HG03135 (cell line): ENCODE measurements at regions not wholly inside any gene's neighbourhood (a gene's known extent, or its start where the extent isn't known, plus 50 kb on each side); places are given as distances from the start of the nearest gene placed in this dataset.

Source experiments
- ATAC-seq: cut with Tn5 transposase; IDR thresholded peaks from one replicate; pipeline ENCODE4 v1.9.1; 2021; ENCODE audit warnings: mild to moderate bottlenecking, moderate library complexity; ENCODE audit not compliant: unreplicated experiment

DNA sequence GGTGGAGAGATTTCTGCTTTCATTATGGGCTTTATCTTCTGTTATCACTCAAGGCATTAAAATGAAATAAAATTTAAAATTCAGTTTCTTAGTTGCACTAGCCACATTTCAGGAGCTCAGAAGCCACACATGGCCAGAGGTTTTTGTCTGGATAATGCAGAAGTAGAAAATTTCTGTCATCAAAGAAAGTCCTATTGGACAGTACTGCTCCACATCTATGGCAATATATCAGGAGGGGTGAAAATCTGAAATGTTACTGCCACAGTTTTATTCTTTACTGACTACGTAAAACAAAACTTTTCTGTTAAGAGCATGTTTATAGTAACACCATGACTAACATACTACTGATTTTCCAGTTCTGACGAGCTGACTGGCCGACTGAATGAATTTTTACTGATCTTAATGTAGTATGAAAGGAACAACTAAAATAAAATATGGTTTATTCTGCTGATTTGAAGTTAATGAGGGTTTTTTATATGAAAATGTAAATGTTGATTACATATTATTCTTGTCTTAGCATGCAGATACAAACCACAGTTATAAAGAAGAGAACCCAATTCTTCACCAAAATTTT is 264.0 kb upstream of the HAND2 start:
- no peak for ATAC-seq

DNA sequence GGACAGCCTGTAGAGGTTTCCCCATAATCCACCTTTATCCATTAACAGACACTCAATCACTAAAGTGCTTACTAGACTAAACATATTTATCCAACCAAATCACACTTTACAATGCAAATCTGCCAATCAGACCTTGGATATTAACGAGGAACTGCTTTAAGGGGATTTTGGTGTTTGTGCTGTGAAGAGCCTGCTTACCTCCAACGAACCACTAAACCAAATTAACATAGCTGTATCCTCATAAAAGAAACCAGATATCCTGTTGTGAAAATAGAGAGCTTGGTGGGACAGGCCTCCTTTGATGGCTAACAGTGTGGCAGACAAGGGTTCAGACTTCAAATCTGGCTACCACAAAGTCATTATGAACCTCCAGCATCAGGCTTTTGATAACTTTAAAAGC is 252.6 kb upstream of the HAND2 start:
- ATAC-seq: no peak

DNA sequence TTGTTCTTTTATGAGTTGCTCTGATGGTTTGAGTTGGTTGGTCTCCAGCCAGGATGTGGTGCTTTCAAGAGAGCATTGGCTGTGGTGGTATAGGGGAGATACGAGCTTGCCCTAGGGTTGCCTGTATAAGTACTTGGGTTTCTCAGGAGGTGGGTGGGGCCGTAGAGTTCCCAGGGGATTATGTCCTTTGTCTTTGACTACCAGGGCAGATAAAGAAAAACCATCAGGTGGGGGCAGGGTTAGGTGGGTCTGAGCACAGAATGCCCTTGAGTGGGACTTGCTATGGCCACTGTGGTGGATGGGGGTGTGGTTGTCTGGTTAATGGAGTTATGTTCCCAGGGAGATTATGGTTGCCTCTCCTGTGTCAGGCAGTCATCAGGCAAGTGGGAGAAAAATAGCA is 247.9 kb upstream of the HAND2 start:
- ATAC-seq: no peak

DNA sequence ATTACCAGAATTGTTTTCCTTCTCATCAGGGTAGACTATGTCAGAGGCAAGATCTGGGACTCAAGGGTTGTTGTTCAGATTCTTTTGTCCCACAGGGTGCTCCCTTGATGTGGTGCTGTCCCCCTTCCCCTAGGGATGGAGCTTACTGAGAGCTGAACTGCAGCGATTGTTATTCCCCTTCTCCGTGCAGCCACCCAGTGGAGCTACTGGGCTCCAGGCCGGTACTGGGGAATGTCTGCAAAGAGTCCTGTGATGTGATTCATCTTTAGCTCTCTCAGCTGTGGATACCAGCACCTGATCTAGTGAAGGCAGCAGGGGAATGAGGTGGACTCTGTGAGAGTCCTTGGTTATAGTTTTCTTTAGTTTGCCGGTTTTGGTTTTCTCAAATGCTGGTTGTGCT is 247.4 kb upstream of the HAND2 start:
- ATAC-seq: no peak

DNA sequence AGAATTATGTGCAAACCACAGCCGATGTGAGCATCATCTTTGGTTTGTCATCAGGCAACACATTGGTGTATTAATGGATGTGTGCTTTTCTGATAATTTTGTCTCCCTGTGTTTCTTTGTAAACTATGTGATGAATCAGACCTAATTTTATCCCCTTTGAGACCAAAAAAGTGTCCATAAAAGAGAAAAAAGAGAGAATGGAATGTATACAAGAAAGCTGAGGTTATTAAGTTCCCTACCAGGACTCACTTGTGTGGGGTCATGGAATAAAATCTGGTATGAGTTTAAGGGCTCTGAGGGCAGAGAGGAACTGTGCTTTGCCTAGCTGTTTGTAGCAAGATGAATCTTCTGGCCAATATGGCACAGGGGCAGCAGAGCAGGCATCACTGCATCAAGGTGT is 239.5 kb upstream of the HAND2 start:
- no peak for ATAC-seq

DNA sequence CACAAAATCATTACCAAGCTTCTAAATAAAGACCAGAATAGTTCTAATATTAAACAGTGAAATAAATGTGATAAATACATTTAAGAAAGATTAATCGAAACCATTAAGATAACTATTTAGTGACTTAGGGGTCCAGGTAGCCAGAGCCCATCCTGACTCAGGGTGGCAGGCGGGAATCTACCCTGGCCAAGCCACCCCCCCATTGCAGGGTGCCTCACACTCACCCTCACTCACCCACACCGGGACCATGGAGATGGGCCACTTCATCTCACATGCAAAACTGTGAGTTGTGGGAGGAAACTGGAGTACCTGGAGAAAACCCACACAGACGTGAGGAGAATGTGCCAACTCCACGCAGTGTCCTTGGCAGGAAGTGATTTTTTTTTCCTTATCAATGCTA is 237.6 kb upstream of the HAND2 start:
- ATAC-seq: no peak

DNA sequence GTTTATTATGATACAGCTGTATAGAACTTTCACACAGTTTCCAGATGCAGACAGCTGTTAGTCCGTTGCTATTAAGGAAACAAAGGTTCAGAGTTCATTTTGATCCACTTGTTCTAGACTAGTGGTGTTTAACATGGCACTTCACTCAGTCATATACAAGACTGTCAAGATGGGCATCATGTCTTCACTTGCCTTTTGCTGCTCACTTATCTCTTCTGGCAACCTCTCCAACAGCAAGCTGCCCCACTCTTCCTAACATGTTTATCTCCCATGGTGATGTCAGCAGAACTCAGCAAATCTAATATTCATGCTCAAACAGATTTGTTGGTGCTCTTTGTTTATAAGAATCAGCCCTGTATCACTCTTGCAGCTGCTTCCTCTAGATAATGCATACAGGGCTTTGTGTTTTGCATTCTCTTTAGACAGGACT is 236.2 kb upstream of the HAND2 start:
- no peak for ATAC-seq

DNA sequence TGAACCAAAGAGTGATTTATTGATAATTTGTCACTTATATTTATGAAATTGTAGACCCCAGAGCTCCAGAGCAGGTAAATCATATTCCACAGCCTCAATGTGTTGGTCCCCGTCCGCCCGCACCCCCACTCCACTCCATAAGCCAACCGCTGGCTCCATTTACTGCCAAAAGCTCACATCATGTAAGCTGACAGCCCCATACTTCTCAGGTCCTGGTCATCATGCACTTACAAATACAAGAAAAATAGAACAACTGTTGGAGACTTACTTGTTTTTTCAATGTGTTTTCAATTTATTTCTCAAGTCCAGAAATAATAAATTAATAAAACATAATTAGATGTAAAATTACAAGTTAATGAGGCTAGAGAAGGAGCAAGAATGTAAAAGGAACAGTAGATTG is 235.7 kb upstream of the HAND2 start:
- no peak for ATAC-seq

DNA sequence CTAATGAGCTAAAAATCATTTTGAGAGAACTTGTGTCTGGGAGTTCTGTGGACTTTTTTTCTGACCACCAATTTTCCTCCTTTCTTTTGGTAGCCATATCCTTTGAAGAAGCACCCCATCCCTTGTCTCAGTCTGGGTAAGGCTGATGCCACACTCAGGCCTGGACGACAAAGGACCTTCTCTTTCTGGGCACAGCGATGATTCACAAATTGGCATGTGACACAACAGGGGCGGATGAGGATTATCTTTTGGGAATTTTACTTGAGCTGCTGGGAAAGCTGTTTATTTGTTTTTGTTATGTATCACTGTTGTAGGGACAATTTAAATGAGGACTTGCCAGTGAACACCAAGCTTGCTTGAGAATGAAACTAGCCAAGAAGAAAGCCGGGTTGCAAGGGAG is 233.4 kb upstream of the HAND2 start:
- ATAC-seq: no peak

DNA sequence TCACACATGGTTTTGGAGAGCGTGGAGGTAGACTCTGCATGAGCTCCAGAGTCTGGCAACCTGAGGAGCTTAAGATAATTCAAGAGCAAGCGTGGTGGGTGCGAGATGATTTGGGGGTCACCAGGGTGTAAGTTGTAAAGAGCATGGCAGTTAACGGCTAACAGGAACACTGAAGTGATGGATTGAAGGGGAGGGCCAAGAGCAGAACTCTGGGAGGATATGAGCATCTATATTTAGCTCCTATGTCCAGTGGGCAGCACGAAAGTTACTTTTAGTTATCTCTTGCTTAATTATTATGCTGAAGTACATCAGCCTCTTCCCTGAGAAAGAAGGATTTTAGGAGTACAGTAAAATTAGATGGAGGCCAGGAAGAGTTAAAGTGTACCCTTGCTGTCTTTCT is 231.9 kb upstream of the HAND2 start:
- ATAC-seq: no peak

DNA sequence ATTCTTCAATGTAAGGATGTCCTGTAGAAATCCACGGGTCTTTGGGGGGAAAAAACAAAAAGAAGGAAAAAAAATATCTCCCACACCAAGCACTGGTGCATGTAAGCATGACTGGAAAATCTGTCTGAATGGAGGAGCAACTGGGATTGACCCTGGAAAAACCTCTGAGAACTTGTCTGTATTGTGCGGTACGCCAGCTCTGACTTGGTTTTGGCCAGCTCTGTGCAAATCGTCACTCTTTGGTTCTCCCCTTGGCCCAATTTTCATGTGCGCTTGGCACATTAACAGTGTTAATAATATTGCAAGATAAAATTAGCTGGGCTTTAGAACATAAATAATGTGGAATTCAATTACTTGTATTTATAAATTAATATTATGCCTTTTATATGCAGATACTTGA is 231.2 kb upstream of the HAND2 start:
- no peak for ATAC-seq

DNA sequence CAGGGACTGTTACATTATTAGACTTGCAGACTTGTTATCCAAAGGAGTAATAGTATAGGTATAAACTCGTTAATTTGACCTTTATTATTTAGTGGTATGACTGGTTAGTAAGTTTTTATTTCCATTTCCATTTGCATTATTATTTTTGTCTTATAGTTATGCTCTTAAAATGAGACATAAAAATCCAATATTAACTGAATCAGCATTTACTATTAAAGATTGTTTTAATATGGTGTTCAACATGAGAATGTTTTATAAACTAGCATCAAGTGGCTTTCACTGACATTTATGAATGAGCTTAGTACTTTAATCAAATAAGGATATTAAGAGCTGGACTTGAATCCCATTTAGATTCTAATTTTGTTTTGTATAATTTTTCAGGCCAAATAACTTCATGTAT is 228.1 kb upstream of the HAND2 start:
- no peak for ATAC-seq

DNA sequence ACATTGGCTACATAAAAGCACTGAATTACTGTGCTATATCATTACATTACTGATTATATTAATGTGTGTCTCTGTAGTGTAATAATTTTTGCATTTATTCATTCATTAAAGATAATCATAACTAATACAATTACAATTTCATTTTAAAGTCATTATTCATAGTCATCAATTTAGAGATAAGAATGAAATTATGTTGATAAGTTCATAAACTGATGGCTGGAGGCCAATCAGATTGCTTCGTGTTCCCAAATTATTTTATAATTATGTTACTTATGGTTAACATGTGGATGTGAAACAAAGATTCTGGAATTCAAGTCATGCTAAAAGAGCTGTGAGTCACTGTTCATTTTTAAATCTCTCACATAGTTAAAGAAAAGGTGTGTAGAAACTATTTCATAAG is 223.4 kb upstream of the HAND2 start:
- no peak for ATAC-seq

DNA sequence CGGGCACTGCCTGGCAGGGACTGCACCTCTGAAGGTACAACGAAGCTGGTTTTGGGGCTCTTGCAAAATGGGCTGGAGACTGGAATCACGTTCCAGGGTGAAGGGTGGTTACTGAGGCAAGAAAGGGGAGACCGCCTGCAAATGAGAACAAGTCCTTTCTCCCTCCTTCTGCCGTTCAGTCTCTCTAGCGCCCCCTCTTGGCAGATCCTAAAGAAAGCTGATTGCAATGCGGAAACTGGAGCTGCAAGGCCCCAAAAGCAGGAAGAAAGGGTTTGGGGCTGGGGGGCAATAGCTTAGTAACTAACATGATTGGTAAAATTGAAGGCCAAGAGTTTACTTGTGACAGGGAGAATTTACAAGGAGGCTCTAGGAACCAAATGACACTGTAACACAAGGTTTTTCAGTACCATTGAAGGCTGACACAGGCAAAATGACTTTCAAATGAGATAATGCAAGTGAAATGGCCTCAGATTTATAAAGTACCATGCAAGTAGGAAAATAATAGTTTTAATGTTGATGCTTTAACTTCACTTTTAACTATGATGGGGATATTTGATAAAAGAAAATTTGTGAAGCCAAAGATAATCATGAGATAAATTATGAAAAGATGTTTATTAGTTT is 222.7 kb upstream of the HAND2 start:
- no peak for ATAC-seq

DNA sequence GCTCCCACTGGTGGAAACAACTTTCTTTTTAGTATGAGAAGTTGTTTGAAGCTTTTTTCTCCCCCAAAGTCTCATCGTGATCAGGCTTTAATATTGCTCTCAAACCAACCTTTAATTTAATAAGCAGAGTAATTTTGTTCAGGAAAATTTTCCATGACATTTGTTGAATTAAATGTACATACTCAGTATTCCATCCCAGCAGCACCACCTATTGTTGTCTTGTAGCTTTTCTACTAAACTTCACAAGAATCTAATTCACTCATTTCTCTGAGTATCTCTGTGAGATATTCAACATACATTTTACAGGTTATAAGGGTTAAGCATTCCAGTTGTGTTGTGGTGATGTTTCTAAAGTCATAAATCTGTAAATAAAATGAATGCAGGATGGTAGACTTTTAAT is 218.3 kb upstream of the HAND2 start:
- no peak for ATAC-seq

DNA sequence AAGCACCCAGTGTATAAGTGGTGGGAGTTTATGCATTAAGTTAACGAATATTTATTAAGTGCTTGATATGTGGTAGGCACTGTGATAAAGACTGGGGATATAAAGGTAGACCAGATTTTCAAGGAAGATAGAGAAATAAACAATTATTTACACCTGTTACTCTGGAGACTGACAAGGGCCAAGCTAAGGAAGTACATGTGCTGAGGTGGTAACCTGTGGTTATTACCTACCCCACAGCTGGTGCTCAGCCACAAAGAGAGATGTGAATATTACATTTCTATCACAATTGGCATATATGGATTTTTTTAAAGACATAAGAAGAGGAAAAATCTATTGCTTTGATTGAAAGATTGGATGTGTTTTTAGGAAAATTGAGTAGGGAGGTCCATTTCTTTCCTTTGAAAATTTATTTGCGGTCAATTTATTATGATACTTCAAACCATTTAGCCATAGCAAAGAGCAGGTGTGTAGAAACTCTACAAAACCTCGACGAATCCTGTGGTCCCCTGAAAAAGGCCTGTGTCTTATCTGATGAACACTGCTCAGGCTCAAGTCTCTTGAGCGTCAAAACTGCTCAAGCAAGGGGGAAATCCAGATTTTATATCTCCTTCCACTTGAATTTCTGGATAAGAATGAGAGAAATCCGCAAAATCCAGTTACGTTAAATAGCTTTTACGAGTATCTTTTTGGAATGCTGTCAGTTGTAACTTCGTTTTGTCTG is 217.7 kb upstream of the HAND2 start:
- no peak for ATAC-seq

DNA sequence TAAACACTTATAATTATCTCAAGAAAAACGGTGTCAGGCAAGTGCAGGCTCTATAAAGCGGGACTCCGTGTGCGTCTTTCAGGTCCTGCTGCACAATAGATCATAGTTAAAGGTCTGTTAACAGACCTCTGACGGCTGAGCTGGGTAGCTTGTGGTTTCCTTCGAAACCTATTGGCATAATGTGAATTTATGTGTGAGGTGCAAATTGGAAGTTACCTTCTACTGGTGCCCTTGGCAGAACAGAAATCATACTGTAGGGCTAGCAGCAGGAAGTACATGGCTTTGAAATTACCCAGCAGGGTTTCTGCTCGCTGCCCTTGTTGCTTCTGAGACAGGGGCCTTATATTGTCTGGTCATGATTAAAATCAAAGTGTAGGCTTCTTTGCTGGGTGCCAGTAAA is 216.4 kb upstream of the HAND2 start:
- ATAC-seq: no peak

DNA sequence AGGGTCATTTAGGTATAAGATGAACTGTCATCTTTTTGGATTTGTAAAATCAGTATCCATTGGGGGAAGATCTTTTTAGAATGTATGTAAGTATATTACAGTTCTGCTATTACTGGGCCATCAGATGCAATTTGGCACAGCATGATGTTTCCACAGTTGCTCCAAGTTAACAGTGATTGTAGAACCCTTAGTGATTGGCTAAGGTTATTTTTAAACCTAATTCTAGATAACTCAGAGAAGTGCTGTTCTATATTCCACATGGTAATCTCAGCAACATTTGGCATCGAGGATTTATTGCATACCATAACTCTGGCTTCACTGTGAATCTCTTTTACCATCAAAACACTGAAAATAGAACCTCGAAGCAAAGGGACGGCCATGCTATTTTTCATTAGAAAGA is 215.7 kb upstream of the HAND2 start:
- no peak for ATAC-seq

DNA sequence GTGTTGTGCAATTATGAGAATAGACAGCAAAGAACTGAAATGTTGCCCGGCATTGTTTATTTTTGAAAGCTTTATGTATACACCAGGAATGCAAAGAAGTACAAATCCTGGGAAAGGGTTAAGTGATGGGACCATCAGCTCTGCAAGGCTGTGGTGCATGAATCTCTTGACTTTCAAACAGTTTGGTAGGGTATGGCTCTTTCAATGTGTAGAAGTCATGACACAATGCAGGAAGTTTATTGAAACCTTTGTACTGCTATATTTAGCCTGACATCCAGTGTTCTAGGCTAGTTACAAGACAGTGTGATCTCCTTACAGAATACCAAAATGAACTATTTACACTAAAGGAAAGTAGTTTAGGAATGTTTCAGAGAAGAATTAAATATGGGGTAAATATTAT is 206.8 kb upstream of the HAND2 start:
- no peak for ATAC-seq

DNA sequence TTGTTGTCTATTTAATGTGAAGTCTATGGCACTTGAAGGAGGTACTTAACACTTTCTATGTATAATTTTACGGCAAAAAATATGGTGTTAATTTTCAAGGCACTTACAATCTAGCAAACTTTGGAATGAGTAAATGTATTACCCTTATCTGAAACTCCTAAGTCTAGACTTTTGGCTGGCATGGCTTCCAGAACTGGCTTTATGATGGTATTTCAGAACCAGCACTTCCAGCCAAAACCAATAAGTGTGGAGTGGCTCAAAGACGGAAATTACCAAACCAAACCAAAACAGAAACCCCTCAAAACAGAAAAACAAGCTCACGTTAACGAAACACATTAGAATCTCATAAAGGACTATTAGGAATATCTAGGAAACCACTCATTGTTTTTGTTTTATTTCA is 205.6 kb upstream of the HAND2 start:
- no peak for ATAC-seq

DNA sequence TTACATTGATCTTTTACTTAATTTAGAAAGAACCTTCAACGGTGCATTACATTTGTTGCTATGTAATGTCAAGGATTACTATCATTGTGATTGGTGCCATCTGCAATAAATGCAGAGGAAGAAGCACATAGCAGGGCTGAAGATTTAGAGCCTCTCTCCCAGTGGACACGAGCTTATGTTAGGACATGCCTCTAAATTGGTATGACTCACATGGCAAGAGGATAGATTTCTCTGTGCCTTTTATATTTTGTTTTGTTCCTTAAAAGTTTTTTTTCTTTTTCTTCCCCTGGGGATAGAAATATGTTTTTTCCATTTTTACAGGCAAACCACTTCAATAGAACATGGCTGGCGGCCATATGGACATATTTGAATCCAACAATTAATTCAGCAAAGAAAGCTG is 205.0 kb upstream of the HAND2 start:
- no peak for ATAC-seq

DNA sequence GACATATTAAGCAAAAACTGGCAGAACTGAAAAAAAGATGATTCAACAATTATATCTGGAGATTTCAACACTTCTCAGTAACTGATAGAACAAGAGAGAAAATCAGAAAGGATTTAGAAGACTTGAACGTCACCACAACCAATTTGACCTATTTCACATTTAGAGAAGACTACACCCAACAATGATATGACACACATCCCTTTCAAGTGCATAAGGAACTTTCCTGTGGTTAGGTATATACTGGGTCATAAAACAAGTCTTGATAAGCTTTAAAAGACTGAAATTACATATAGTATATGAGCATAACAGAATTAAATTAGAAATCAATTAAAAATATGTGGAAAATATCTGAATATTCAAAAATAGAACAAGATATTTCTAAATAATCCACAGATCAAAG is 201.2 kb upstream of the HAND2 start:
- ATAC-seq: no peak

DNA sequence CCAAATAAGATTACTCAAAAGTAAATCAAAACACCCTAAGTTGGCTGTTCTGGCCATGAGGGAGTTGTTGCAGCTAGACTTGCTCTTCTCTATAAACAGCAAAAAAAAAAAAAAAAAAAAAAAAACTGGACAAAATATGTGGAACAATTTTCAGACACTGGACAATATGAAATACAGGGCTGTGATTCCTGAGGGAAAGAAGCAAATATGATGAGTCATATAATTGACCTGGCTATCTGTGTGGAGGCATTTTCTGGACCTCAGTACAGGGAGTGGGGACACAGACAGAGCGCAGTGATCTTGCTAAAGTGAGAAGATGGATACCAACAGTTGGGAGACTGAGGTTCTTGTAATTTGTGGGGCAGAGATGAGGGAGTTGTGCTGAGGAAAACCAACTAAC is 192.0 kb upstream of the HAND2 start:
- no peak for ATAC-seq
